Ishikawa (cell line): ENCODE measurements at regions not wholly inside any gene's neighbourhood (a gene's known extent, or its start where the extent isn't known, plus 50 kb on each side); places are given as distances from the start of the nearest gene placed in this dataset.

Experiments used
- CEBPB ChIP-seq: IDR thresholded peaks from 2 replicates; pipeline ENCODE4 v1.6.1; 2012
- EP300 ChIP-seq: IDR thresholded peaks from 2 replicates; pipeline ENCODE4 v1.6.1; 2012; ENCODE audit warnings: borderline replicate concordance
- FOXM1 ChIP-seq: IDR thresholded peaks from 2 replicates; pipeline ENCODE4 v1.6.1; 2012; ENCODE audit warnings: low read depth, borderline replicate concordance
- MAX ChIP-seq: IDR thresholded peaks from 2 replicates; pipeline ENCODE4 v1.6.1; 2012
- NFIC ChIP-seq: IDR thresholded peaks from 2 replicates; pipeline ENCODE4 v1.6.1; 2012
- TAF1 ChIP-seq: IDR thresholded peaks from 2 replicates; pipeline ENCODE4 v1.6.1; 2012; ENCODE audit warnings: low read depth, mild to moderate bottlenecking
- TCF12 ChIP-seq: IDR thresholded peaks from 2 replicates; pipeline ENCODE4 v1.6.1; 2012; ENCODE audit warnings: low read depth
- TF ChIP-seq, protein P1 (sequence below): IDR thresholded peaks from 2 replicates; pipeline ENCODE4 v1.6.1; 2012

- TF ChIP-seq TCF12: no peak
- no peak for TF ChIP-seq FOXM1
- TF ChIP-seq TAF1: no peak
- TF ChIP-seq, protein P1, sequence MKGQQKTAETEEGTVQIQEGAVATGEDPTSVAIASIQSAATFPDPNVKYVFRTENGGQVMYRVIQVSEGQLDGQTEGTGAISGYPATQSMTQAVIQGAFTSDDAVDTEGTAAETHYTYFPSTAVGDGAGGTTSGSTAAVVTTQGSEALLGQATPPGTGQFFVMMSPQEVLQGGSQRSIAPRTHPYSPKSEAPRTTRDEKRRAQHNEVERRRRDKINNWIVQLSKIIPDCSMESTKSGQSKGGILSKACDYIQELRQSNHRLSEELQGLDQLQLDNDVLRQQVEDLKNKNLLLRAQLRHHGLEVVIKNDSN: no peak
- TF ChIP-seq CEBPB: no peak
- no peak for TF ChIP-seq EP300
- no peak for TF ChIP-seq NFIC
- TF ChIP-seq MAX: no peak
Observed at GRCh38 chr14:89551432-89551831, 134.4 kb upstream of the FOXN3 start.
